B cell (primary cell): ENCODE measurements at regions not wholly inside any gene's neighbourhood (a gene's known extent, or its start where the extent isn't known, plus 50 kb on each side); places are given as distances from the start of the nearest gene placed in this dataset.

Source experiments
- ATAC-seq: fragments of 200-7000 bp; cut with Tn5 transposase; one replicate; pipeline ENCODE4 v1.10.0; 2021; ENCODE audit warnings: low read depth, mild to moderate bottlenecking, moderate number of reproducible peaks, moderate library complexity
- CTCF ChIA-PET: fragments of 350-600 bp; sonication (Branson Sonifier 250); formaldehyde crosslinking; loops from one replicate; lab custom pipeline; 2021; ENCODE audit warnings: antibody characterized with exemption, inconsistent platforms; lab: Charles Lee
- POLR2A ChIA-PET: fragments of 350-600 bp; sonication (Branson Sonifier 250); formaldehyde crosslinking; loops from one replicate; lab custom pipeline; 2021; ENCODE audit warnings: antibody characterized with exemption; lab: Charles Lee
- DNase-seq: peaks from one replicate; pipeline ENCODE4 v3.0.0; 2013
- H2AFZ ChIP-seq: 2 replicates; pipeline ENCODE4 v1.6.1; 2012; ENCODE audit warnings: mild to moderate bottlenecking, low read depth, low read length; ENCODE audit not compliant: insufficient read depth, poor library complexity, severe bottlenecking
- H3K27ac ChIP-seq, 2 donors: 1 replicate in 1 of 2; 2 replicates in 1 of 2; pipeline ENCODE4 v1.5.1; 2012 to 2013; ENCODE audit warnings: low read length in 2 of 2, mild to moderate bottlenecking in 2 of 2, moderate library complexity in 1 of 2
- H3K27me3 ChIP-seq, 4 experiments: fragments of 200-600 bp in 1 of 4; sonication (generic) in 1 of 4; replicated peaks in 1 of 4; 1 replicate in 2 of 4; 2 replicates in 2 of 4; pipeline versions ENCODE4 v1.6.1 to v1.7.0; 2013 to 2016; ENCODE audit warnings: low read length in 3 of 4, mild to moderate bottlenecking in 2 of 4, mixed read lengths in 1 of 4, moderate library complexity in 1 of 4; ENCODE audit not compliant: insufficient read depth in 4 of 4, control insufficient read depth in 3 of 4; ENCODE audit errors: control extremely low read depth in 1 of 4
- H3K36me3 ChIP-seq, 2 experiments: replicated peaks in 1 of 2; 1 replicate in 1 of 2; 2 replicates in 1 of 2; pipeline versions ENCODE4 v1.6.1 to v1.7.1; 2013; ENCODE audit warnings: low read length in 1 of 2; ENCODE audit not compliant: insufficient read depth in 2 of 2, control insufficient read depth in 1 of 2; ENCODE audit errors: control extremely low read depth in 1 of 2, extremely low read depth in 1 of 2
- H3K4me1 ChIP-seq, 2 donors: fragments of 200-600 bp in 1 of 2; sonication (generic) in 1 of 2; 1 replicate in 1 of 2; 2 replicates in 1 of 2; pipeline versions ENCODE4 v1.5.1 to v1.6.1; 2013 to 2017; ENCODE audit warnings: low read length in 2 of 2; ENCODE audit not compliant: control insufficient read depth in 2 of 2, insufficient read depth in 2 of 2
- H3K4me2 ChIP-seq: replicated peaks from 2 replicates; pipeline ENCODE3; 2012; ENCODE audit warnings: mild to moderate bottlenecking, low read depth, low read length; ENCODE audit not compliant: poor library complexity, severe bottlenecking
- H3K4me3 ChIP-seq, 5 experiments: fragments of 200-600 bp in 1 of 5; sonication (generic) in 1 of 5; 1 replicate in 3 of 5; 2 replicates in 2 of 5; pipeline versions ENCODE4 v1.5.1 to v1.7.0; 2011 to 2016; ENCODE audit warnings: low read length in 4 of 5, mild to moderate bottlenecking in 4 of 5, low read depth in 2 of 5, control low read depth in 1 of 5, moderate library complexity in 1 of 5; ENCODE audit not compliant: insufficient read depth in 1 of 5; ENCODE audit errors: control extremely low read depth in 1 of 5, extremely low read depth in 1 of 5
- H3K79me2 ChIP-seq: fragments of 200-600 bp; sonication (generic); one replicate; pipeline ENCODE4 v1.6.0; 2016; ENCODE audit warnings: low read length; ENCODE audit not compliant: control insufficient read depth, insufficient read depth
- H3K9ac ChIP-seq: fragments of 200-600 bp; sonication (generic); 2 replicates; pipeline ENCODE4 v1.6.1; 2017; ENCODE audit warnings: mild to moderate bottlenecking, low read length, moderate library complexity
- H3K9me3 ChIP-seq, 3 donors: one replicate each; pipeline versions ENCODE4 v1.6.1 to v1.7.1; 2013; ENCODE audit warnings: low read length in 2 of 3; ENCODE audit not compliant: control insufficient read depth in 2 of 3, insufficient read depth in 1 of 3; ENCODE audit errors: control extremely low read depth in 1 of 3
- H4K20me1 ChIP-seq: 2 replicates; pipeline ENCODE4 v1.6.0; 2012; ENCODE audit warnings: mild to moderate bottlenecking, low read length; ENCODE audit not compliant: insufficient read depth, control insufficient read depth, poor library complexity, severe bottlenecking
- H3K27ac Mint-ChIP-seq: one replicate; pipeline ENCODE4 v1.8.0; 2021; ENCODE audit warnings: mixed read lengths
- H3K27me3 Mint-ChIP-seq: one replicate; pipeline ENCODE4 v1.8.0; 2021; ENCODE audit warnings: mixed read lengths
- H3K4me1 Mint-ChIP-seq: one replicate; pipeline ENCODE4 v1.8.0; 2021; ENCODE audit warnings: mixed read lengths
- H3K4me3 Mint-ChIP-seq: one replicate; pipeline ENCODE4 v1.8.0; 2021; ENCODE audit warnings: mixed read lengths
- H3K9me3 Mint-ChIP-seq: one replicate; pipeline ENCODE4 v1.8.0; 2022; ENCODE audit warnings: mixed read lengths; ENCODE audit not compliant: insufficient read depth
- CTCF ChIP-seq: fragments of 200-600 bp; IDR thresholded peaks from one replicate; pipeline ENCODE4 v1.8.0; 2022; ENCODE audit warnings: antibody characterized with exemption, mild to moderate bottlenecking
- EZH2 ChIP-seq: IDR thresholded peaks from 2 replicates; pipeline ENCODE4 v1.6.1; 2012; ENCODE audit warnings: borderline replicate concordance, low read depth, mild to moderate bottlenecking, moderate library complexity, low read length; ENCODE audit not compliant: insufficient read depth, poor library complexity, severe bottlenecking
- WGBS: methylation state at CpG from one replicate; pipeline ENCODE4 v1.1.5; 2013; ENCODE audit warnings: missing lambda C conversion rate; ENCODE audit not compliant: insufficient coverage; 5-methylcytosine and 5-hydroxymethylcytosine counted together
- intact Hi-C: fragments of 100-400 bp; cut with micrococcal nuclease; formaldehyde crosslinking; loops from one replicate; pipeline ENCODE4 v1.10.0; 2022

- intact Hi-C loops = no loop called here
- WGBS = 96% methylated on average over 4 of the region's 5 CpGs
- H3K4me1 Mint-ChIP-seq = no peaks in the 10 kb centered on the region
Observed at GRCh38 chr5:116379306-116379705, 195.3 kb downstream of the SEMA6A start.

GRCh38 chr5:116378777-116379121, 195.9 kb downstream of the SEMA6A start:
- H3K27ac ChIP-seq = no peak overlapping the region
- peaks cover 0 to 11% of the 10 kb centered on the region in 2 experiments for H3K36me3 ChIP-seq
- H3K9me3 ChIP-seq = no peaks in the 10 kb centered on the region
- ATAC-seq (no peak), DNase-seq (no peak)
- H3K27me3 ChIP-seq = no peaks in the 10 kb centered on the region
- no peaks in the 10 kb centered on the region for H3K4me1 Mint-ChIP-seq
- H3K27ac Mint-ChIP-seq = no peak overlapping the region
- no peak overlapping the region for H3K4me2 ChIP-seq
- no peaks in the 10 kb centered on the region for H3K9me3 Mint-ChIP-seq
- no peaks in the 10 kb centered on the region for H3K4me1 ChIP-seq
- TF ChIP-seq CTCF = no peak
- no peak for TF ChIP-seq EZH2
- H3K79me2 ChIP-seq = no peaks in the 10 kb centered on the region
- H3K4me3 ChIP-seq = no peak overlapping the region
- no peaks in the 10 kb centered on the region for H3K27me3 Mint-ChIP-seq
- H3K9ac ChIP-seq = no peak overlapping the region
- intact Hi-C loops = no loop called here
- no peaks in the 10 kb centered on the region for H4K20me1 ChIP-seq
- CTCF ChIA-PET = no interaction called here
- POLR2A ChIA-PET = no interaction called here
- no peak overlapping the region for H2AFZ ChIP-seq
- WGBS = 88% methylated on average over 4 of the region's 5 CpGs
- no peak overlapping the region for H3K4me3 Mint-ChIP-seq

More at GRCh38 chr5:116379306-116379705, 195.3 kb downstream of the SEMA6A start:
- Histone ChIP-seq H3K9me3 (no peaks in the 10 kb centered on the region), H3K4me2 (no peak overlapping the region), H2AFZ (no peak overlapping the region), H3K79me2 (no peaks in the 10 kb centered on the region), H3K27ac (no peak overlapping the region), H3K4me1 (no peaks in the 10 kb centered on the region), H3K36me3 (peaks cover 0 to 11% of the 10 kb centered on the region in 2 experiments), H3K4me3 (no peak overlapping the region), H3K9ac (no peak overlapping the region), H4K20me1 (no peaks in the 10 kb centered on the region), H3K27me3 (no peaks in the 10 kb centered on the region)
- Mint-ChIP-seq H3K4me3 (no peak overlapping the region), H3K27ac (no peak overlapping the region), H3K27me3 (no peaks in the 10 kb centered on the region), H3K9me3 (no peaks in the 10 kb centered on the region)
- CTCF ChIA-PET = no interaction called here
- no peak for DNase-seq
- TF ChIP-seq EZH2 (no peak), CTCF (no peak)
- POLR2A ChIA-PET = no interaction called here
- no peak for ATAC-seq
